Suprapubic skin (tissue), 4 donors: ENCODE measurements at regions not wholly inside any gene's neighbourhood (a gene's known extent, or its start where the extent isn't known, plus 50 kb on each side); places are given as distances from the start of the nearest gene placed in this dataset.
A peak's percentile ranks its signal among the peaks of the same experiment; 100 is the strongest.

Source experiments
- DNase-seq, 2 donors: peaks; one replicate each; pipeline ENCODE4 v3.0.0-alpha.2; 2019; ENCODE audit warnings: low spot score in 2 of 2
- H3K27ac ChIP-seq: fragments of 200-600 bp; sonication (generic); one replicate; pipeline ENCODE4 v1.5.1; 2019
- H3K27me3 ChIP-seq: fragments of 200-600 bp; sonication (generic); one replicate; pipeline ENCODE4 v1.5.1; 2019
- H3K36me3 ChIP-seq: fragments of 200-600 bp; sonication (generic); one replicate; pipeline ENCODE4 v1.5.1; 2019
- H3K4me1 ChIP-seq: fragments of 200-600 bp; sonication (generic); one replicate; pipeline ENCODE4 v1.5.1; 2019
- H3K4me3 ChIP-seq: fragments of 200-600 bp; sonication (generic); one replicate; pipeline ENCODE4 v1.5.1; 2019; ENCODE audit warnings: mild to moderate bottlenecking
- H3K9me3 ChIP-seq: fragments of 200-600 bp; sonication (generic); one replicate; pipeline ENCODE4 v1.5.1; 2019
- CTCF ChIP-seq, 2 donors: fragments of 200-600 bp in 1 of 2; fragments of 450-650 bp in 1 of 2; sonication (generic) in 1 of 2; IDR thresholded peaks; one replicate each; pipeline ENCODE4 v1.5.1; 2016 to 2019; ENCODE audit warnings: antibody characterized with exemption in 2 of 2, mild to moderate bottlenecking in 1 of 2, moderate library complexity in 1 of 2
- EP300 ChIP-seq: sonication (generic); formaldehyde crosslinking; IDR thresholded peaks from one replicate; pipeline ENCODE4 v1.6.1; 2017; ENCODE audit warnings: antibody characterized with exemption
- POLR2A ChIP-seq, 2 donors: fragments of 450-650 bp; IDR thresholded peaks; one replicate each; pipeline ENCODE4 v1.6.1; 2017; ENCODE audit warnings: antibody characterized with exemption in 2 of 2, mild to moderate bottlenecking in 2 of 2, moderate library complexity in 2 of 2
- POLR2AphosphoS5 ChIP-seq, 3 donors: sonication (generic); formaldehyde crosslinking; IDR thresholded peaks; one replicate each; pipeline ENCODE4 v1.6.1; 2017; ENCODE audit warnings: antibody characterized with exemption in 3 of 3
- whole genome bisulfite sequencing: methylation state at CpG from one replicate; pipeline ENCODE4 v1.1.5; 2018; 5-methylcytosine and 5-hydroxymethylcytosine counted together

GRCh38 chr5:149432911-149433401 lies 53.9 kb upstream of the IL17B start:
- Histone ChIP-seq H3K27me3 (no peaks in the 10 kb centered on the region), H3K4me3 (no peak overlapping the region), H3K9me3 (no peaks in the 10 kb centered on the region), H3K4me1 (peaks cover 19% of the 10 kb centered on the region), H3K36me3 (no peaks in the 10 kb centered on the region), H3K27ac (no peak overlapping the region)
- DNase-seq = no peak
- 68% methylated on average over 3 of the region's 3 CpGs for WGBS
- TF ChIP-seq POLR2AphosphoS5 (IDR thresholded peaks at IDR 0.05) = no peak
- no peak for TF ChIP-seq POLR2A (IDR thresholded peaks at IDR 0.05)
- TF ChIP-seq EP300 = no peak
- TF ChIP-seq CTCF (IDR thresholded peaks at IDR 0.05) = no peak

GRCh38 chr5:149432376-149432775 lies 53.3 kb upstream of the IL17B start:
- DNase-seq = no peak
- Histone ChIP-seq H3K27me3 (no peaks in the 10 kb centered on the region), H3K27ac (no peak overlapping the region), H3K36me3 (no peaks in the 10 kb centered on the region), H3K4me1 (peaks cover 13% of the 10 kb centered on the region), H3K4me3 (no peak overlapping the region), H3K9me3 (no peaks in the 10 kb centered on the region)
- WGBS = 91% methylated on average over 7 of the region's 7 CpGs
- TF ChIP-seq POLR2A (IDR thresholded peaks at IDR 0.05) (no peak), POLR2AphosphoS5 (IDR thresholded peaks at IDR 0.05) (no peak), CTCF (IDR thresholded peaks at IDR 0.05) (no peak), EP300 (no peak)

GRCh38 chr5:149429839-149430721 lies 51.0 kb upstream of the IL17B start:
- Histone ChIP-seq H3K27ac (peak overlapping the region; percentile 60), H3K4me3 (no peak overlapping the region), H3K4me1 (peaks cover 13% of the 10 kb centered on the region), H3K36me3 (peaks cover 6% of the 10 kb centered on the region), H3K9me3 (no peaks in the 10 kb centered on the region), H3K27me3 (no peaks in the 10 kb centered on the region)
- no peak for TF ChIP-seq POLR2A (IDR thresholded peaks at IDR 0.05)
- no peak for TF ChIP-seq CTCF (IDR thresholded peaks at IDR 0.05)
- TF ChIP-seq POLR2AphosphoS5 (IDR thresholded peaks at IDR 0.05) = no peak
- DNase-seq = no peak
- 61% methylated on average over 11 of the region's 15 CpGs for WGBS
